ENCODE measurements at regions not wholly inside any gene's neighbourhood (a gene's known extent, or its start where the extent isn't known, plus 50 kb on each side); places are given as distances from the start of the nearest gene placed in this dataset.
"Not testable (repeated sequence)": the region's sequence is repeated elsewhere in the genome, so short reads cannot be mapped to it uniquely, and the experiment has no call there.

DNA sequence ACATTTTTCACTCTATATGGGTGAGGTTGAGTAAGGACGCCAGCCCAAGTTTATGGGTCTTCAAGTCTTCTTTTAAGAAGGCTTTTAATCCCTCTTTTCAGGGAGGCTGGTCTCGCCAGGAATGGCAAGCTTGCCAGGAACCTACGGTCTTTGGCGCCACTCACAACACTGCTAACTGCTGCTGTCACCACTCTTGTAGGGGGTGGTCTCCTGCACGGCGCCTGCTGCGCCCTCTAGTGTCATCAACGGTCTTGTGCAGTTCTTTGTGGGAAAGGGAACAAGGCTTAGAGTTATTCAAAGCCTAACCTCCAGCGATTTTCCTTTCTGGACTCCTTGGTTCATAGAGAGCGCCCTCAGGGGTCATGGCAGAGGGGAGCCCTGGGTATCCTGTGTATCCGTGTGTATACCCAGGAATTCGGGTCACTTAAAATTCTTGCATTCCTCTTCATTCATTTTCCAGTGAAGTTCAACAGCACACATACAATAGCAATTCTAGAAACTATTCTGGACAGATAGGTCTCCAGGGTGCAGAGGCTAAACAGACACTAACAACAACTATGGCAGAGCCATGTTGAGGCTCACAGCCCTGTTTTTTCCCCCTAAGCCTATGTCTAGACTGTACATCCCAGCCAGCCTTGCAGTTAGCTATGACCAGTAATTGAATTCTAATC is 392.8 kb upstream of the CAMK1G start:
- peak; percentile 39 for DNase-seq (ENCODE audit: low spot score)

GRCh38 chr1:209191262-209191634 is 392.3 kb upstream of the CAMK1G start:
- DNase-seq (ENCODE audit: low spot score): no peak

DNA sequence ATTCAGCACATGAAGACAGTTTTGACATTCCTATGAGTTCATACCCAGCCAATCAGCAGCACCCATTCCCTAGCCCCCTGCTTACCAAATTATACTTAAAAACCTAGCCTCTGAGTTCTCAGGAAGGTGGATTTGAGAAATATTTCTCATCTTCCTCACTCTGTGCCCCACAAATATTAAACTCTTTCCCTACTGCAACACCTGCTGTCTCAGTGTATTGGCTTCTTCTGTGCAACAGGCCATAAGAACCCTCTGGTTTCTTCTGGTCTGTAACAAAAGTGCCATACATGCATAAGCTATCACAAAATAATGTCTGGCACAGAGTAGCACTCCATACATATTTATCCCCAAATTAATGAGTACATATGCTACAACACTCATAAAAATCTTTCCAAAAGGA is 387.4 kb upstream of the CAMK1G start:
- no peak for DNase-seq (ENCODE audit: low spot score)

- no peak for DNase-seq (ENCODE audit: low spot score)
These were observed 384.4 kb upstream of the CAMK1G start for GRCh38 chr1:209198961-209199750.

- no peak for DNase-seq (ENCODE audit: low spot score)
These were observed 383.7 kb upstream of the CAMK1G start for GRCh38 chr1:209199822-209200221.

DNA sequence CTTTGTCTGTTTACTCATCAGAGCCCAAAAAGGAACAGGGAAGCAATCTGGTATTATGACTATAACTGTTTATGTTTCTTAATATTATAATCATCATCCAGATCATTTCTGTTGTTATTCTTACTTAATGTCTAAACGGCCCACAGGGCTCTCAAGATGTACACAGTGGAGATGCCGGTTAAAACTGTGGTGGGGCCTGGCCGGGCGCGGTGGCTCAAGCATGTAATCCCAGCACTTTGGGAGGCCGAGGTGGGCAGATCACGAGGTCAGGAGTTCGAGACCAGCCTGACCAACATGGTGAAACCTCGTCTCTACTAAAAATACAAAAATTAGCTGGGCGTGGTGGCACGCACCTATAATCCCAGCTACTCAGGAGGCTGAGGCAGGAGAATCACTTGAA is 381.2 kb upstream of the CAMK1G start:
- DNase-seq (ENCODE audit: low spot score): not testable (repeated sequence)

- peak; percentile 76 for DNase-seq (ENCODE audit: low spot score)
These were observed 380.5 kb upstream of the CAMK1G start for GRCh38 chr1:209202830-209203532.

- no peak for DNase-seq (ENCODE audit: low spot score)
These were observed 380.0 kb upstream of the CAMK1G start for GRCh38 chr1:209203533-209203895.

GRCh38 chr1:209205039-209205438 is 378.5 kb upstream of the CAMK1G start:
- no peak for DNase-seq (ENCODE audit: low spot score)

DNA sequence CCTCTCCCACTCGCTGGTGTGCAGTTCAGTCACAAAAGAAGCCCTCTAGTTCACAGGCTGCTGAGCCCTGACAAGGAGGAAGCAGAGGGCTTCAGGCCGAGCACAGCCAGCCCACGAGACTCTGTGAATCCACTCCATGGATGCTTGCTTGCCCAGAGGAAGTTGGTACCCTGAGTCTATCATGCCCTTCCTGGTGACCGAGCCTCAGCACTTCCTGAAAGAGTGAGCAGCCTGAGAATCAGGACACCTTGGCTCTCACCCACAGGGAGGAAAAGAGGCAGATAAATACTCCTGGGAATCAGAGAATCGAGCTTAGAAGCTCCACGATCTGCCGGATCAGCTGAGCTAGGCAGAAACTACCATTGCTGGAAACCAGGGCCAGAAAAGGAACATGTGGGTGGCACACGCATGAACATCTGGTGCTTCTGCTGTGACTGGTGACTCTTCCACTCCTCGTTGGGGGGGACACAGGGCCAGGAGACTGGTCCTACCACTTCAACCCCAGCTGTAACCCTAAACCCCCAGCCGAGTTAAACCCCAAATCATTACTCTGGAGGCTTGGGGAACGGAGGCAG is 376.3 kb upstream of the CAMK1G start:
- DNase-seq (ENCODE audit: low spot score): no peak

- DNase-seq (ENCODE audit: low spot score): peak; percentile 57
These were observed 375.7 kb upstream of the CAMK1G start for GRCh38 chr1:209207701-209208286.

- DNase-seq (ENCODE audit: low spot score): no peak
These were observed 374.9 kb upstream of the CAMK1G start for GRCh38 chr1:209208648-209209047.

DNA sequence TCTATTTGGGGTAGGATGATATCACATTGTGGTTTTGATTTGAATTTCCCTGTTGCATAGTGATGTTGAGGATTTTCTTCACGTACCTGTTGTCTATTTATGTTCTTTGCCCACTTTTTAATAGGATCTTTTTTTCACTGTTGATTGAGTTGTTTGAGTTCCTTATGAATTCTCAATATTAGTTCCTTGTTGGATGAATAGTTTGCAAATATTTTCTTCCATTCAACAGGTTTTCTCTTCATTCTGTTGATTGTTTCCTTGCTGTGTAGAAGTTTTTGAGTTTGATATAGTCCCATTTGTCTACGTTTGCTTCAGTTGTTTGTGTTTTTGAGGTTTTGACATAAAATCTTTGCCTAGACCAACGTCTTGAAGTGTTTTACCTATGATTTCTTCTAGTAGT is 369.5 kb upstream of the CAMK1G start:
- no peak for DNase-seq (ENCODE audit: low spot score)

- DNase-seq (ENCODE audit: low spot score): no peak
These were observed 367.7 kb upstream of the CAMK1G start for GRCh38 chr1:209215826-209216225.

DNA sequence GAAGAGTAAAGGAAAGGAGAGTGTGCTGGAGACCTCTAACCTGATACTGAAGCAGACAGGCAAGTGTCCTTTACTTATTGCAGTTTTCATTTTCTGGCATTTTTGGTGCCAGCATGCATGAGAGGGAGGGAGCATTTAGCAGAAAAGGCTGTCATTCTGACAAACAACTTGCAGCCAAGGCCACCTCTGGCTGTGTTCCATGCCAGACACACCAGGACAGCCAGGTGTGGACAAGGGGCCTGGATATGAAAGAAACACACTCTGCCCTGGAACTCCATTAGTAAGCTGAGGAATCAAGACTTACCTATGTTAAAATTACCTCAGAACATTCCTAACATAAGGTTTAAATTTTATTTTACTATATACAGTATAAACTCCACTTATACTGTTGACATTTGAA is 365.4 kb upstream of the CAMK1G start:
- no peak for DNase-seq (ENCODE audit: low spot score)

- no peak for DNase-seq (ENCODE audit: low spot score)
These were observed 364.5 kb upstream of the CAMK1G start for GRCh38 chr1:209218981-209219380.

DNA sequence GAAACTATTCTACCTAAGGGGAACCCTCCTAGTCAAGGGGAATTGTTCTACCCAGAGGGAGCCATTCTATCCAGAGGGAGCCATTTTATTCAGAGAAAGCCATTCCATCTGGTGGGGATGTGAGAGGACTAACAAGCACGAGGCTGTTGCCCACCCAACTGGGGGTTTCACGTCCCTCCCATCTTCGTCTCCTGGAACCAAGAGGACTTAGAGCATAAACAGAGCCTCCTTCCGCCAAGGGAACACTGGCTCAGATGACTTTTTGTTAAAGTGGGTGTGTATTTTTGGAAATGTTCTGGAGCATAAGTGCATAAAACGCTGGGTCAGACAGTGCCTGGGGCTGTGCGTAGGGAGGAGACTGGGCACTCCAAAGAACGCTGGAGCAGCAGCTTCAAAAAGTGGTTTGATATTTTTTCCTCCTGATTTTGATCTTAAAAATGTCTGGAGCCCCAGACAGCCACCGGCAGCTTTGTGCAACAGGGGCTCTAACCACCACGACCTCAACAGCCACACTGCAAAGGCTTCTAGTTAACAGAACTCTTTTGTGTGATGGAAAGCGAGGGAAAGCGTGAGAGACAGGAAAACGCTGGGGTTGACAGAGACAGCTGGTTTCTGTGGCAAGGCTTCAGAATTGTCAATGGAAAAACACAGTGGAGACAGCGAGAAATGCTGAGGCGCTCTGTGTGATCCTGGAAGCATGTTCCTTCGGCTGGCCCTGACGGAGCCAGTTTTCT is 363.6 kb upstream of the CAMK1G start:
- DNase-seq (ENCODE audit: low spot score): peak; percentile 33

DNA sequence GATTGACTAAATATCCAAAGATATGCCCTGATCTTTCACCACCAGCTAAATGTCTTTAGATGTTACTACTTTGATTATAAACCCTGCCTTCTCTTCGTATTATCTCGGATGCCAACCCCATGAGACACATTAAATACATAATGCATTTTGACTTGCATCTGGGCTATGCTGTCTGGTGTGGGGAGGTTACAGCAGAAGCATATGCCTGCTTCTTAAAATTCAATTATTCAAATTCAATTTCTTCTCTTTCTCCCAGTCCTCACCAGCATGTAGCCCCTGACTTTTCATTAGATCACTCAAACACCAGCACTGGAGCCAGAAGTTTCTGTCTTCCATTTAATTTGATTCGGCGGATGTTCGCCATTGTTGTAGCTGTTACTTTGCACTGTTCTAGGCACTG is 360.7 kb upstream of the CAMK1G start:
- DNase-seq (ENCODE audit: low spot score): no peak

DNA sequence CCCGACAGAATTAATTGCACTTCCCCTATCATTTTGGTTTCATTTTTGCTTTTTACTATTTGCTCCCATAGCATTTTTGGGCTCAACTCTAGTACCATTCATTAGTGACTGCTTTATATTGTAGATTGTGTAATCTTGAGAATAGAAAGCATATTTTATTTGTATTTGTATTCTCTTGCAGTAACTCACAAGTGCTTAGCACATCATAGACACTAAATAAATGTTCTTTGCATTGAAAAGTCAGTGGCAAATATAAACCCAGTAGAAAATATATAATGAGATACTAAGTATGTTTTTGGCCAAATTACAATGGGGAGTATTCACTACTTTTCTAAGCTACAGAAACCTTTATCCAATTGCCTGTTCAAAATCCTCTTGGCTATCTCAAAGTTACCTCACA is 359.7 kb upstream of the CAMK1G start:
- no peak for DNase-seq (ENCODE audit: low spot score)

DNA sequence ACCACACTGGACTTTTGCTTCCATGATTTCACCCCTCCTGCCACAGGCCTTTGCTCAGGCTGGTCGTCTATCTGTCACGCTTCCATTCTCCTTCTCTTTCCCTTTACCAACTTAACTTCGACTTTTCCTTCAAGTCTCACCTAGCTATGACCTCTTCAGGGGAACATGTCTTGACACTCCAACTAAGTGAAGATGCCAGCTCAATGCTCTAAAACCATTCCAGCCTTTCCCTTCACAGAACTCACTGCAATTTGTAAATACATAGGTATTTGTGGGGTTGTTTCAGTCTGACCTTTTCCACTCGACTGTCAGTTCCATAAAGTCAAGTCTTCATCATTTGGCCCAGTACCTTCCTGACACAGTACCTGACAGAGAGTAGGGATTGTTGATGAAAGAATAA is 358.6 kb upstream of the CAMK1G start:
- DNase-seq (ENCODE audit: low spot score): no peak

DNA sequence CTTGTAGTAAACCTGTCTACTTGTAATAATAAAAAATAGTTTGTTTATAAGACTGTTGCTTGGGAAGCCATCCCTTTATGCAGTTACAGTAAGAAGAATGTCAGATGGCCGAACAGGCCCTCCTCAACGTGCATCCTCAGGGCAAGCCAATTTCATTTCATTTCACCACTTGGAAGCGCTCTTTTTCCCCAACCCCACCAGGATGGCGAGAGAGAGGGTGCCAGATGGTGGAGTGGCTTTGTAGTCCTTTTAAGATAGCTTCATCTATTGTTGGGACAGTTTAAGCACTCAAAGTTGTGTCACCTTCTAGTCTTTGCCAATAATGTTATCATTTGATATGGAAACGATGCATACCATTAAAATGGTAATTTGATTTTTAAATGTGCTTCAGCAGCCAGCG is 356.3 kb upstream of the CAMK1G start:
- no peak for DNase-seq (ENCODE audit: low spot score)

DNA sequence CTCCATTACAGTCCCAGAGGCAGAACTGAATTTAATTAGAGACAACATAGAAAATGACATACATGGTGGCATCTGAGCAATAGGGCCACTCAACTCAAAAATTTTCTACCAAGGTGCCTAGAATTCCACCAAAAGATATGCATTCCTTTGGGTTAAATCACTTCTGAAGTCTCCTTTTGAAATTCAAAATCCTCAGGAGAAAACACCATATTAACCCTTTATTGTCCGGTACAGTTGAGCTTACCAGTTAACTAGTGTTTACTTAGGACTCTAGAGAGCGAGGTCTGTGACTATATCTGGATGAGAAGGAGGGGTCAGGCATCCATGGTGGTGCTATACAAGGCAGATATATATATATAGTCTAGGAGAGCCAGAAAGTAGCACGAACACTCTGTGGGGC is 355.6 kb upstream of the CAMK1G start:
- no peak for DNase-seq (ENCODE audit: low spot score)

All from COLO829 (cell line).